GM23248 (cell line): ENCODE measurements at regions not wholly inside any gene's neighbourhood (a gene's known extent, or its start where the extent isn't known, plus 50 kb on each side); places are given as distances from the start of the nearest gene placed in this dataset.

Experiments
- DNase-seq: peaks from one replicate; pipeline ENCODE4 v3.0.0-alpha.2; 2015
- H2AFZ ChIP-seq: fragments of 200-600 bp; sonication (generic); 2 replicates; pipeline ENCODE4 v1.6.1; 2016; ENCODE audit warnings: antibody characterized with exemption
- H3F3A ChIP-seq: fragments of 200-600 bp; sonication (generic); 2 replicates; pipeline ENCODE4 v1.6.1; 2016; ENCODE audit warnings: mild to moderate bottlenecking, antibody characterized with exemption, mixed run types; ENCODE audit not compliant: insufficient read depth
- H3K27ac ChIP-seq: fragments of 200-600 bp; sonication (generic); 2 replicates; pipeline ENCODE4 v1.5.1; 2016; ENCODE audit warnings: mild to moderate bottlenecking
- H3K27me3 ChIP-seq: fragments of 200-600 bp; sonication (generic); replicated peaks from 2 replicates; pipeline ENCODE4 v1.6.1; 2016; ENCODE audit warnings: mild to moderate bottlenecking; ENCODE audit not compliant: insufficient read depth
- H3K36me3 ChIP-seq: fragments of 200-600 bp; sonication (generic); 2 replicates; pipeline ENCODE4 v1.6.1; 2016; ENCODE audit warnings: low read depth, mild to moderate bottlenecking
- H3K4me1 ChIP-seq: fragments of 200-600 bp; sonication (generic); 2 replicates; pipeline ENCODE4 v1.6.1; 2016; ENCODE audit warnings: mild to moderate bottlenecking; ENCODE audit not compliant: insufficient read depth
- H3K4me2 ChIP-seq: fragments of 200-600 bp; sonication (generic); one replicate; pipeline ENCODE4 v1.6.1; 2016; ENCODE audit warnings: mild to moderate bottlenecking; ENCODE audit not compliant: unreplicated experiment
- H3K4me3 ChIP-seq: fragments of 200-600 bp; sonication (generic); 2 replicates; pipeline ENCODE4 v1.5.1; 2016; ENCODE audit warnings: mild to moderate bottlenecking
- H3K79me2 ChIP-seq: fragments of 200-600 bp; sonication (generic); 2 replicates; pipeline ENCODE4 v1.6.1; 2016; ENCODE audit warnings: mild to moderate bottlenecking; ENCODE audit not compliant: insufficient read depth
- H3K9ac ChIP-seq: fragments of 200-600 bp; sonication (generic); 2 replicates; pipeline ENCODE4 v1.6.1; 2016; ENCODE audit warnings: mild to moderate bottlenecking
- H3K9me2 ChIP-seq: fragments of 200-600 bp; sonication (generic); 2 replicates; pipeline ENCODE4 v1.6.1; 2016; ENCODE audit warnings: mixed run types, mild to moderate bottlenecking, moderate library complexity; ENCODE audit not compliant: insufficient read depth
- H3K9me3 ChIP-seq: fragments of 200-600 bp; sonication (generic); one replicate; pipeline ENCODE4 v1.6.1; 2017; ENCODE audit warnings: low read depth
- H4K20me1 ChIP-seq: fragments of 200-600 bp; sonication (generic); 2 replicates; pipeline ENCODE4 v1.6.0; 2016; ENCODE audit not compliant: insufficient read depth
- EZH2 ChIP-seq: fragments of 200-600 bp; sonication (generic); IDR thresholded peaks from 2 replicates; pipeline ENCODE4 v1.6.1; 2018; ENCODE audit warnings: antibody characterized with exemption, mild to moderate bottlenecking; ENCODE audit not compliant: insufficient read depth, poor library complexity, severe bottlenecking
- EZH2phosphoT487 ChIP-seq: fragments of 200-600 bp; sonication (generic); IDR thresholded peaks from 2 replicates; pipeline ENCODE4 v1.6.1; 2018; ENCODE audit warnings: antibody characterized with exemption, moderate library complexity, mild to moderate bottlenecking, low read depth; ENCODE audit not compliant: insufficient read depth
- WGBS, 2 experiments: methylation state at CpG; one replicate each; pipeline ENCODE4 v1.1.6; 2015 to 2017; ENCODE audit warnings: low lambda C conversion rate in 2 of 2, low coverage in 1 of 2; ENCODE audit errors: missing lambda C conversion rate in 2 of 2; 5-methylcytosine and 5-hydroxymethylcytosine counted together
- in situ Hi-C: fragments of 300-500 bp; cut with MboI; formaldehyde crosslinking; loops from 2 replicates; pipeline ENCODE4 v1.15.0; 2020

DNA sequence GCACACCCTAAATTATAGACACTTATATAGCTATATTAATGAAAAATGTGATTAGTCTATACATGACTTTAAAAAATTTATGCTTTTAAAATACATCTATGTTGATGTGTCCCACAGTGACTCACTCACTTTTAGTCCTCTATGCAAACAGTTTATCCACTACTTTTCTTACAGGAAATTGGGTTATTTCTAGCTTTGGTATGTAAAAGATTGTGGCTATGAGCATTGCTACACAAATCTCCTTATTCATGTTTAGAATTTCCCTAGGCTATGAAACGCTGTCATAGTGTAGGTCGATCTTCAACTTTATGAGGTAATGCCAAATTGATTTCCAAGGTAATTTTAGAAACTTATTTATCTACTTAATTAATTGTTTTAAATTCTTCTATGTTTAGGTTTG is 687.4 kb downstream of the PRR16 start:
- Histone ChIP-seq H3K4me3 (no peak overlapping the region), H3K9me2 (no peaks in the 10 kb centered on the region), H3K27me3 (no peaks in the 10 kb centered on the region), H3F3A (no peaks in the 10 kb centered on the region), H3K9ac (no peak overlapping the region), H4K20me1 (no peaks in the 10 kb centered on the region), H3K9me3 (no peaks in the 10 kb centered on the region), H3K79me2 (no peaks in the 10 kb centered on the region), H3K4me1 (no peaks in the 10 kb centered on the region), H3K4me2 (no peak overlapping the region), H3K36me3 (no peaks in the 10 kb centered on the region), H3K27ac (no peak overlapping the region), H2AFZ (no peak overlapping the region)
- no peak for DNase-seq
- in situ Hi-C loops, result no loop called here
- WGBS, 2 experiments, result 50 to 53% methylated on average over 2 of the region's 2 CpGs
- no peak for TF ChIP-seq EZH2phosphoT487
- TF ChIP-seq EZH2, result no peak

DNA sequence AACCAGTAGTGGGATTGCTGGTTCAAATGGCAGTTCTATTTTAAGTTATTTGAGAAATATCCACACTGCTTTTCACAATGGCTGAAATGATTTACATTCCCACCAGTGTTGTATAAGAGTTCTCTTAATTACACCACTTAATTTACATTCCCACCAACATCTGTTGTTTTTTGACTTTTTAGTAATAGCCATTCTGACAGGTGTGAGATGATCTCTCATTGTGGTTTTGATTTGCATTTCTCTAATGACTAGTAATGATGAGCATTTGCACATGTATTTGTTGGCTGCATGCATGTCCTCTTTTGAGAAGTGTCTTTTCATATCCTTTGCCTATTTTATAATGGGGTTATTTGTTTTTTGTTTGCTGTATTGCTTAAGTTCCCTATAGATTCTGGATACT is 688.3 kb downstream of the PRR16 start:
- Histone ChIP-seq H3K4me2 (no peak overlapping the region), H3K27ac (no peak overlapping the region), H3K9ac (no peak overlapping the region), H3K36me3 (no peaks in the 10 kb centered on the region), H3K9me3 (no peaks in the 10 kb centered on the region), H3F3A (no peaks in the 10 kb centered on the region), H3K9me2 (no peaks in the 10 kb centered on the region), H3K4me3 (no peak overlapping the region), H3K4me1 (no peaks in the 10 kb centered on the region), H2AFZ (no peak overlapping the region), H3K27me3 (no peaks in the 10 kb centered on the region), H3K79me2 (no peaks in the 10 kb centered on the region), H4K20me1 (no peaks in the 10 kb centered on the region)
- DNase-seq, result no peak
- in situ Hi-C loops, result no loop called here
- TF ChIP-seq EZH2phosphoT487 (no peak), EZH2 (no peak)

DNA sequence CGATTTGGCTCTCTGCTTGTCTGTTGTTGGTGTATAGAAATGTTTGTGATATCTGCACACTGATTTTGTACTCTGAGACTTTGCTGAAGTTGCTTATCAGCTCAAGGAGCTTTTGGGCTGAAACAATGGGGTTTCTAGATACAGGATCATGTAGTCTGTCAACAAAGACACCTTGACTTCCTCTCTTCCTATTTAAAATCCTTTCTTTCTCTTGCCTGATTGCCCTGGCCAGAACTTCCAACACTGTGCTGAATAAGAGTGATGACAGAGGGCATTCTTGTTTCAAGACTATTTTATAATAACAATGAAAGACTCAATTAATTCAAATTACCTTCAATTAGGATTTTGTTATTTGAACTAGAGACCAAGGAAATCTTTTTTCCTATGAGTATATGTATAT is 692.5 kb downstream of the PRR16 start:
- Histone ChIP-seq H3K4me3 (no peak overlapping the region), H3K9me3 (no peaks in the 10 kb centered on the region), H3K79me2 (no peaks in the 10 kb centered on the region), H2AFZ (no peak overlapping the region), H3K27me3 (no peaks in the 10 kb centered on the region), H3K4me1 (no peaks in the 10 kb centered on the region), H3F3A (no peaks in the 10 kb centered on the region), H3K27ac (no peak overlapping the region), H4K20me1 (no peaks in the 10 kb centered on the region), H3K4me2 (no peak overlapping the region), H3K9ac (no peak overlapping the region), H3K9me2 (no peaks in the 10 kb centered on the region), H3K36me3 (no peaks in the 10 kb centered on the region)
- WGBS, 2 experiments, result 85% methylated on average over 1 of the region's 1 CpG
- in situ Hi-C loops, result no loop called here
- no peak for DNase-seq
- TF ChIP-seq EZH2phosphoT487, result no peak
- TF ChIP-seq EZH2, result no peak

DNA sequence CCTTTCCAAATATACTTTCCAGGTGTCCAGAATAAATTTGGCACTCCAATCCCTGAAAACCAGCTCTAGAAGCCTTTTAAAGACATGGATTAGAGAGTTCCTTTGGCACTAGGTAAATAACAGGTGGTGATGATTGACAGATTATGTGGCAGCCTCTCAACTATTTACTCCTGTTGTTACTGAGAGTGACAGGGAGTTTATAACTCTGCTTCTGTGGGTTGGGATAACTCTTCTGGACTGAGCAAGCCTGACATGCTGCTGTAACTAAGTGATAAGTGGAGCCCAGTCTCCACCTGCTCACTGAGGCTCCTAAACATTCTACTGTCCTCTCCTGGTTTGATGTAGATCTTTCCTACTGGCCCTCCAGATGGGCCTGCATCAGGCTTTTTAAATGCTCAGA is 693.2 kb upstream of the FTMT start:
- no peaks in the 10 kb centered on the region for H3K36me3 ChIP-seq
- in situ Hi-C loops, result no loop called here
- no peak overlapping the region for H3K9ac ChIP-seq
- DNase-seq, result no peak
- H3K27me3 ChIP-seq, result no peaks in the 10 kb centered on the region
- H3K9me3 ChIP-seq, result no peaks in the 10 kb centered on the region
- no peak overlapping the region for H3K4me3 ChIP-seq
- H3K79me2 ChIP-seq, result no peaks in the 10 kb centered on the region
- H2AFZ ChIP-seq, result no peak overlapping the region
- no peaks in the 10 kb centered on the region for H3F3A ChIP-seq
- TF ChIP-seq EZH2, result no peak
- TF ChIP-seq EZH2phosphoT487, result no peak
- H4K20me1 ChIP-seq, result no peaks in the 10 kb centered on the region
- H3K27ac ChIP-seq, result no peak overlapping the region
- no peak overlapping the region for H3K4me2 ChIP-seq
- H3K9me2 ChIP-seq, result no peaks in the 10 kb centered on the region
- no peaks in the 10 kb centered on the region for H3K4me1 ChIP-seq

DNA sequence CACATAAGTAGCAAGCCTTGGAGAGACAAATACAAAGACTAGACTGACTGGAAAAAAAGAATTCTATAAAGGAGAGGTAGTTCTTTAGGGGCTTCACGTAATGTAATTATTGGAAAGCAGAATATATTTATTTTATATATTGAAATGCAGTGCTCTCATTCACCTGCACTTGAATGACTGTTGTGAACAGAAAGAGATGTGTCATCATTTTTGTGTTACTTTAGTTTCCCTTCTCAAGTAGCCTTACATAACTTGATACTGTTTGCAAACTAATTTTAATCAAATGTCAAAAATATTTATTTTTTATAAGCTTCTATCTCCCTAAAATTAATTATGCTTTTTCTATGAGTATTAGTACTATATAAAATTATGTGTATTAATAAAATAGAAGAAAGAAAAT is 691.1 kb upstream of the FTMT start:
- Histone ChIP-seq H3K9ac (no peak overlapping the region), H2AFZ (no peak overlapping the region), H3K4me1 (no peaks in the 10 kb centered on the region), H3K4me3 (no peak overlapping the region), H4K20me1 (no peaks in the 10 kb centered on the region), H3K27ac (no peak overlapping the region), H3F3A (no peaks in the 10 kb centered on the region), H3K79me2 (no peaks in the 10 kb centered on the region), H3K4me2 (no peak overlapping the region), H3K9me2 (no peaks in the 10 kb centered on the region), H3K36me3 (no peaks in the 10 kb centered on the region), H3K27me3 (no peaks in the 10 kb centered on the region), H3K9me3 (no peaks in the 10 kb centered on the region)
- no peak for DNase-seq
- in situ Hi-C loops, result no loop called here
- WGBS, 2 experiments, result 47% methylated on average over 1 of the region's 1 CpG
- TF ChIP-seq EZH2 (no peak), EZH2phosphoT487 (no peak)
